ENCODE measurements at regions not wholly inside any gene's neighbourhood (a gene's known extent, or its start where the extent isn't known, plus 50 kb on each side); places are given as distances from the start of the nearest gene placed in this dataset.
"Not testable (repeated sequence)": the region's sequence is repeated elsewhere in the genome, so short reads cannot be mapped to it uniquely, and the experiment has no call there.

DNA sequence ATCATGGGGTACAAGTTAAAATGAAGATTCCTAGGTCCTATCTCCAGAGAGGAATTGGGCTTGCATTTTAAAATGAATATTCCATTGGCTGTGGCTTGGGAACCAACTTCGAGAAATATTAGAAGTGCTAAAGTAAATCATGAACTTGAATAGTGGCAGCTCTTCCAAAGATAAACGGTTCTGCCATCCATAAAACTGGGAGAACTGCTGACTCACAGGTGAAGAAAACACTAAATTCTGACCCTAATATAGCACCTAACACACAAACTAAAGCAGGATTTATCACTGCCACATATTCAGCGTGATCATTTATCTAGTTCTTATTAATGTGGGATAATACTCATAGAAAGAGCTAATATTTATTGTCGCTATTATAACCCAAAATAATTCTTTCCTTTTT, 508.1 kb upstream of the ID4 start:
- no peak for DNase-seq

DNA sequence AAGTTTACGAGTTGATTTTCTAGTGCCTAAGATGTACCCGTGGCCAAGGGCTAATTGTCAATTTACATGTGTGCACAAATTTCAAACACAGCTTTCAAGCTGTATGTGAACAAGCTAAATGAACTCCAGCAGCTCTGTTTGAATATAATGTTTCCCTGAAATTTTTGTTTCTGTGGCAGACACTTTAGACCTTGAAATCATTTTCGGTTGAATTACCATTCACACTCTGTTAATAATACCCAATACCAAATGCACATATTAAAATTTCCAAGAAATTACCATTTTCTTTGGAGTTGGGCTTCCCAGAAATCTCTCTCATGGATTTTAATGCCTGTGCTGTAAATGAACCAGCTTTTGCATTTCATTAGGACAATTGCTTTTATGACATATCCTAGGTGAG, 506.1 kb upstream of the ID4 start:
- no peak for DNase-seq

DNA sequence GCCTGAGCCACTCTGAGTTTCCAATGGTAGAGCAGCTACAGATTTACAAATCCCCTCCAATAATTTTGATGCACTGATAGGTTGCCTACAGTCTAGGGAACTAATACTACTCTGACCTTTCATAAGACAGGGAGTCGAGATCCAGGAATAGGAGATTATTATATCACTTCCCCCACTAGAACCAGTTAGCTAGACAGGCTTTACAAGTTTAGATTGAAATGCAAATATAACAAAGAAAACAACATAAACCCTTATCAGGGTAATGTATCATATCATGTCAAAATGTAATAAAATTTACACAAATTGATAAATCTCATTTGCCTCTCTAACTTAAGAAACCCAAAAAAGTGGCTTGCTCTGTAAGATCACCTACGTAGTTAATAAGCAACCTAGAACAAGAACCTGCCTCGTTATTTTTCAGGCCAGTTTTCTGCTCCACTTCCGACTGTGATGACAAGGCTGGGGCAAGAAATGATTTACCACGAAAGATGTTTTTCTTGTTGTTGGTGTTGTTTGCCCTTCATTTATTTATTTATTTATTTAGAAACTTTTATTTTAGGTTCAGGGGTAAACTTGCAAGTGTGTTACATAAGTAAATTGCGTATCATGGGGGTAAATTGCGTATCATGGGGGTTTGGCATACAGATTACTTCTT, 504.2 kb upstream of the ID4 start:
- no peak for DNase-seq

DNA sequence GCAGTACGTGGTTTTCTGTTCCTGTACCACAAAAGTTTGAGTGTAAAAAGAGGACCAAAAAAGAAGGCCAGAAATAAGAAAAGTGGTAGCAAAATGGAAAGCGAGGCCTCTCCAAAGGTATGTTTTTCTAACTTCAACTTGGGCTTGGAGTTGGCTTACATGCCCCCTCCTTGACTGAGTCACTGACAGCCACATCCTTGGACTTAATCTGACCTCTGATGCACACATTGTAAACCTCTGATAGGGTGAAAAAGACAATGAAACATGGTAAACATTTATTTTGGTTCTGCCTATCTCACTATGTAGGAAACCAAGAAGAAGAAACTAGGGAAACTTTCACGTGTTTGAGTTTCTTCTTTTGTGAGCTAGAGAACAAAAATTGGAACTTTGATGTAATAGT, 503.2 kb upstream of the ID4 start:
- DNase-seq = no peak

DNA sequence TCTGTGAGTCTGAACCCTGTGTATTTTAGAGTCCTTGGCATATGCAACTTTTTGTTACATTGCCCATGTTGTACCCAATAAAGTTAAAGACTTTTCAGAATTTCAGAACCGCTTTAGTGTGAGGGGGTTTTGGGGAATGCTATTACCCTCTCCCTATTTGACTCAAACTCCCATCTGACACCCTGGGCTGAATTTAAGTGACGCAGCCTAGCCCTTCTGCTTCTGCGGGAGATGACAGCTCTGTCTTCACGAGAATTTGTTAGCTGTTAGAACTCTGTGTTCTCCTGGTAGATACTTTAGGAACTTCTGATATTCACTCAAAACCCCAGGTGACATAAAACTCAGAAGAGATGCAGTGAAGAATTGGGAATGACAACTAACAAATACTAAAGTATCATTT, 500.6 kb upstream of the ID4 start:
- DNase-seq = no peak

DNA sequence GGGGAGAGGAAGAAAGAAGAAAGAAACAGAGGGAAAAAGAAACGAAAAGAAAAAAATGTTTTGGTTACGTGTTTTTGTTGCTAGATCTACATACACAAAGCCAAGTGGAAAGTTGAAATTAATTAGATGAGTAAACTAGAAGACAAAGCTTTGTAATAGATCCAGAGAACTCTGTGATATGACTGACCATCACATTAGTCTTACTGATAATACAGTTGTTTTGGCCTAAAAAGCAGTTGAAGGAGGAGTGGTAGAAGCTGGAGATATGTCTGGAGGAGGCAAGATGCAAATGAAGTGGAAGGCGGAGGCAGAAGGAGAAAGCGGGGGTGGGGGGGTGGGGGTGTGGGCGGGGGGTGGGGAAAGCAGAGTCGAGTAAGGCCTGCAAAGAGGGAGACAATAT, 500.1 kb upstream of the ID4 start:
- no peak for DNase-seq

DNA sequence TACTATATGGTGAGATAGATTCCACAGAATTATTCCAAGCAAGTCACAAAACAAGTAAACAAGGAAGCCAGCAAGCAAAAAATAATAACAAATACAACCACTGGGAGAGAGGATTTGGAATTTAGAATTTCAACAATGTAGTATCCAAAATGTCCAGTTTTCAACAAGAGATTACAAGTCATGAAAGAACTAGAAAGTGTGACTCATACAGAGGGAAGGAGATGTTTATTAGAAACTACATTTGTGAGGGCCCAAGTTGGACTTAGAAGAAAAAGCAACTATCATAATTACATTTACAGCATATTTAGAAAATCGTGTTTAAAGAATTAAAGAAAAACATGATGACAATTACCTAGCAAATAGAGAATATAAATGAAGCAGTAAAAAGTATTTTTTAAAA, 494.6 kb upstream of the ID4 start:
- DNase-seq = no peak

DNA sequence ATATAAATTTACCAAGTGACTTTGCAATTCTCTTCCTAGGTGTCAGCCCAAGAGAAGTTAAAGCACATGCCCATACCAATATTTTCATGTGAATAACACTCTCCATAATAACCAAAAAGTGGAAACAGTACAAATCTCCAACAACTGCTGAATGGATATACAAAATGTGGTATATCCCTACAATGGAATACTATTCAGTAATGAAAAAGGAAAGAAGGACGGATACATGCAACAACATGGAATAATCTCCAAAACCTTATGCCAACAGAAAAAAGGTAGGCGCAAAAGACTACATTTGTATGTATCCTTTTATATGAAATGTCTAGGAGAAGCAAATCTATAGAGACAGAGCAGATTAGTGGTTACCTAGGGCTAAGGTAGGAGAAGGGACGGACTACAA, 487.7 kb upstream of the ID4 start:
- DNase-seq = no peak

DNA sequence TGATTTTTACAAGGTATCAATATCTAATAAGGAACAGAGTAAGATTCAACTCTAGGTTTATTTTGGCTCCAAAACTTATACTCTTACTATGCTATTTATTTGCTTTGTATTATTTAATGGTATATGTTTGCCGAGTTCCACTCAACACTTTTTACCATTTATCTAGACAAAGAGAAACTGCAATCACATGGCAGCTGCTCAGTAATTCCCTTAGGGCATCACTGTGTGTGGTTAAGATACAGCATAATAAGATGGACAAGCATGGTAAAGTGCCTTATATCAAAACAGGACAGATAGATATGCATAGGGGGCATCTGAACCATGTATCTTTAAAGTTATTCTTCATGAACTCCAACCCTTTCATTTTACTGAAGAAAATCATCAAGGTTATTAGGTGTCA, 483.0 kb upstream of the ID4 start:
- no peak for DNase-seq

DNA sequence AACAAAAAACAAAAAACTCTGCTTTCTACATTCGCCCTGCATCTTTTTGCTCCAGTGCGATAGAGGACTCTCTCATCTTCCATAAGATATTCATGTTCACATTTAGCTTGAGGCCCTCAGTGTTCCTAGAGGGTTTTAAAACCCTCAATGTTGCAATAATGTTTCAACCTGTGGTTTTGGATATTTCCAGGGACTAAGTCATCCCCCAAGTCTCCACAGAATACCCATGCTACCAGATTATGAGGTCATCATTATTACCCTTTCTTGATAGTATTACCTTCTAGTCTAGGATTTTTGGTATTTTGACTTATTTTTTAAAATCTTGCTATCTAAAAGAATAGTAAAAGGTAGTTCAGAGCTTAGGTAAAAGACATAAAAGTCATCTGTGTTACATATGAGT, 480.5 kb upstream of the ID4 start:
- DNase-seq = no peak

DNA sequence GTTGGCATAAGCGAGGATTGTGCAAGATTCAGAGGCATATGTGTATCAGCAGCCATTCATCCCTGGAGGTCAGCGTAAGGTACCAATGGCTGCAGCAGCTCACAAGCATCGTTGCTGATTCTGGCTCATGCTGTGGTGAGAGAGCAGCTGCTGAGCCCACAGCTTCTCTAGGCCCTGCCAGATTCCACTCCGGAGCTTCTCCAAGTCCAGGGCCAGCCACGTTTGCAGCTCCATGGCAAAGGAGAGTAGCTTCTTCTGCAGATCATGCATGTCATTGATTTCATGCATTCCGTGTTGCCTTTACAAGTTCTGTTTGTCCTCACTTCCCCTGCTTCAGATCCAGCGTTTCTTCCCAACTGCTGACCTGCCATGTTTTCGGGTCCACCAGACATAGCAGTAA, 474.8 kb upstream of the ID4 start:
- peak; percentile 32 for DNase-seq

DNA sequence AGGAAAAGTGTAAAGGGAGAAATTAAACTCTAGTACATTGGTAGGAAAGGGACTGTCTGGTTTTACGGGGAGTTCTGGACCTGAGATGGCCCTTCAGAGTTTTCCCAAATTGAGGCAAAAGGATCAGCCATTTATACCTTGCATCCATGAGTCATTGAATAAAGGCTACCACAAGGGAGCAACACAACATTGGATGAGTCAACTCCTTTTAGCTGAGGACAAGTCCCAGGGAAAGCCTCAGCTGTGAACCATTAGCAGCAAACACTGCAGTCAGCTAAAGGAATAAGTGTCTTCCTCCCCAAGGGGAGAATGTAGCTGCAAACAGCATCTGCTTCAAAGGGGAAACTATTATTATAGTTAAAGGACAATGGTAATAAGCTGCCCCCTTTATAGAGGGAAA, 468.7 kb upstream of the ID4 start:
- no peak for DNase-seq

DNA sequence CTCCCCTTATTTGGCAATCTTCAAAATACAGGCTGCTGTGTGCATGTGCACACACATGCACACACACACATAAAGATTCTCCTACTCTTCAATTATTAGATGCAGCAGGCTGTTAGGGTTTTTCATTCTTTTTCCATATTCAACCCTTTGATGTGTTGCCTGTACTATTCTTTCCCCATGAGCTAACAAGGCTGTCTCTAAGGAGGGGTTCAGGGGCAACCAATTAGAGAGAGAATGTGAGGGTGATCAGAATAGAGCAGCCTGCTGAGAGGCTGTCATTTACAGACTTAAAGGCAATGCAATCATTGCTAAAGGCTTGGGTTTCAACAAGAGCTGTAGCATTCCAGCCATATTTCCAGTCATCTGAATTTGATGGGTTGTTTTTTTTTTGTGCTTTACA, 467.4 kb upstream of the ID4 start:
- no peak for DNase-seq

DNA sequence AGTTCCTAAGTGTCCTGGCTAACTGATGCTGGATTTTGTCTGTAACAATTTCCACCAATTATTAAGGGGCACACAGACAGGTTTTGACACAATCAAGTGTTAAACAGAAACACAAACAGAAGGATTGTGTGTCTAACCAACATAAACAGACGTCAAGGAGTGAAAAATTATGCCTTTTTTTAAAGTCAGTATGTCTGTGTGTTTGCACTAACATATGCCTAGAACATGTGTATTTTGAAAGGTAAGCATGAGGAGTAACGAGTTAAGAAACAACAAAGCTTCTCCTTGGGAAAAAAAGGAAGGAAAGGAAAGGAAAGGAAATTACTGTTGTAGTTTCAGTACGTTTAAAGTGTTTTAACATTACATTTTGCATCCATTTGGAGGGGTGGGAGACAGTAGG, 466.3 kb upstream of the ID4 start:
- DNase-seq = no peak

DNA sequence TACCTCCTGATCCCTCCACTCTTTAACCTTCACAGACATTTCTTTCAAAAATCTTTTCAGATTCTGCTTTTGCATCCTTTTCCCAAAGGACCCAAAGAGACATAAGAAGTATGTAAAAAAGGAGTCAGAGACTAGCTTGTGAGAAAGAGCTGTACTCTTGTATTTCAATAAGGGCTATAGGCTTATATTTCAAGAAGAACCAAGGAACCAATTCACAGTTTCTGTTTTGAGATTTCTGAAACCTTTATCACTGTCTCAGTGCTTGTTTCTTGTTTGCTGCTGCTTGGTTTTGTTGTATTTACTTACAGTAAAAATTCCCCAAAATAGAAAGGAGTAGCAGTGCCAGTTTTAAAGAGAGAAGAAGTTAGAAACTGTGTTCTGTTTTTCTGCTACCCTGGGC, 461.6 kb upstream of the ID4 start:
- no peak for DNase-seq

DNA sequence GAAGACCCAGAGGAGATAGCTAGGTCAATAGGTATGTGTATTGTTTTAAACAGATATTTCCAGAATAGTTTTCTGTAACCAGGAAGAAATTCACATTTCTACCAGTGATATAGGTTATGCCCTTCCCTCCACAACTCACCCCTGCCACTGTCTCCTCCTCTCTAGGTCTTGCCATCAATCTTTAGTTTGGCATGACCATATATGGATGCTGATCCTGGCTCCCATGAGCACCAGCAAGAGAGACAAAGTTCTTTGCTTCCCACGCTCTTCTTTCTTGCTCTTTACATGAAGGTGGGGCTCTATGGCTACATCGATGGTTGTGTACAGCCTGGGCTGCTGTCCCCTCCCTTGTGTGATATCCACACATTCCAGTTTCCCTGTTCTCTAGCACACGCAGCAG, 459.4 kb upstream of the ID4 start:
- DNase-seq = no peak

DNA sequence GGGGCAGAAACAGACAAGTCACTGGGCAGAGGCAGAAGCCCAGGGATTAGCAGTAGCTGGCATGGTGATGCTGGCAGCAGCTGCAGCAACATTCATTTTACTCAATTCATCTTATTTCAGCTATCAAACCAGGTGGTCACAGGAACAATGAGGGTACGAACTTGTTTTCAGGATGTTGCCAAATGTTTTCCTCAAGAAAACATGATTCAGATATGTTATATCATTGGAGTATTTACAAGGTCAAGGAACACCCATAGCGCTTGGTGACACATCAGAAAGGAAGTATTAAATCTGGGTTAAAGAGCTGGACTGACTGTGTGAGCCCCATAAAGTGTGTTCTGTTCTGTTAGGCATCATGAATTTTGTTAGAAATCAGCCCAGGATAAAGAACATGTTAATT, 456.9 kb upstream of the ID4 start:
- peak; percentile 74 for DNase-seq

DNA sequence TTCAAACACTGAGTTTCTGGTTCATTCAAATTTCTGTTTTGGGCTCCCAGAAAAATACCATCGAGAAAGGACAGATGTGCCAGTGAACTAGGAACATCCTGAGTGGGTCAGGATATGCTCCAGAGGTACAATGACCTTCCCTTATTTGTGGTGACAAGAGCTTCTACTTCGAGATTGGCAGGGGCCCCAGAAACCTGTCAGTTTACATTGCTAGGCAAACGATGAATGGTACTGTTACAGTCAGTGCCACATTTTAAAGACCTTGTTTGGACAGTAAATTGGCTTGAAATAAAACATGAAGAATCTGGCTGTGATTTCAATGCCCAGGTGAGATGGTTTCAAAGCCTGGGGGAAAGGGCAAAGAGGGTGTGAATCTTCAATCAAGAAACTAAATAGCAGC, 454.5 kb upstream of the ID4 start:
- DNase-seq = no peak

DNA sequence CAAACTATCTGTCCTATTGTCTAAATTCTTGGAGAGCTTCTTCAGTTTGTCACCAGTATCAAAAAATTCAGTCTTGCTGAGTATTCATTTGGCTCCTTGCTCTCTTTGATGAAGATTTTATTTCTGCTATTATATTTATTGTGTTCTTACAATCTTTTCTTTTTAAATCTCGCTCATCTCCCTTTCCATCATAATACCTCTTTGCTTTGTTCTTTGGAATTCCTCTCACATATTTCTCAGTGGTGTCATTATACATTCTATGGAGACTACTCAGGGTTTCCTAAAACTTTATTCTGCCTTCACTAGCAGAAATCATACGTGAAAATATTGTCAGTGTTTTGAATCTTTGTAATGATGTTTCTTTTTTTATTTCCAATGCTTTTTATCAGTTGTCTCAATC, 445.2 kb upstream of the ID4 start:
- DNase-seq = no peak

DNA sequence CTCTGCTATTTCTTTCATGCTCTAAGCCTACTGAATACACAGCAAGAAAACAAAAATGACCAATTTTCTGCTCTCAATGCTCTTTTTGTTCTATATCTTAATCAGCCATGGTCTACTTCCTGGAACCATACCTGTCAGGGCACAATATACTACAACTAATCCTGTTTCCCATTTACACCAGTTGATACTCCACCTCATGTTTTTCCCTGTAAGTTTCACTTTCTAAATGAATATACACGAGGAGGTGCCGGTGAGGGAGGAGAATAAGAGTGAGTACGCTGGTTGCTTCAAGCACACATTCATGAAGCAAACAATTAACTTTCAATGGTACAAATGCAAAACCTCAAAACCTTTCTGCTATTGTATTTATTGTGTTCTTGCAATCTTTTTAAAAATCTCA, 443.1 kb upstream of the ID4 start:
- no peak for DNase-seq

DNA sequence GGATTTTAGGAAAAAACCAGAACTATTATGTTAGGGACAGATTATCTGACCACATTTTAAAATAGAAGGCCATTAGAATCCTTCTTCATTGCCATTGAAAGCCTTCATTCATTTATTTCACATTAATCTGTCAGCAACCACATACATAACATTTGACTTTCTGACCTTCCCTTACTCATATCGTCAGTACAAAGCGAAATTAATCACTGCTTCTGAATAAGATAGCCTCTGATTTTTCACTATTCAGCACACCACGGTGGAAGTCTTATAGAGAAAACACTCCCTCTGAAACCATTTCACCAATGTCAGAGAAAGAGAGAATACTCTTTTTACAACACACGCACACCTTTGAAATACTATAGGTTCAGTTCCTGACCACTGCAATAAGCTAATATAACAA, 442.5 kb upstream of the ID4 start:
- DNase-seq = no peak

DNA sequence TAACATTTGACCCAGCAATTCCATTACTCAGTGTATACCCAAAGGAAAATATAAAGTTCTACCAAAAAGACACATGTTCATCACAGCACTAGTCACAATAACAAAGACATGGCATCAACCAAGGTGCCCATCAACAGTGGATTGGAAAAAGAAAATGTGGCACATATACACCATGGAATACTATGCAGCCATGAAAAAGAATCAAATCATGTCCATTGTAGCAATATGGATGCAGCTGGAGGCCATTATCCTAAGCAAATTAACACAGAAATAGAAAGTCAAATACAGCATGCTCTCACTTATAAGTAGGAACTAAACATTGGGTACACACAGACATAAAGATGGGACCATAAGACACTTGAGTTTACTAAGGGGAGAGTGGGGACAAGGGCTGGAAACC, 441.9 kb upstream of the ID4 start:
- DNase-seq = no peak

DNA sequence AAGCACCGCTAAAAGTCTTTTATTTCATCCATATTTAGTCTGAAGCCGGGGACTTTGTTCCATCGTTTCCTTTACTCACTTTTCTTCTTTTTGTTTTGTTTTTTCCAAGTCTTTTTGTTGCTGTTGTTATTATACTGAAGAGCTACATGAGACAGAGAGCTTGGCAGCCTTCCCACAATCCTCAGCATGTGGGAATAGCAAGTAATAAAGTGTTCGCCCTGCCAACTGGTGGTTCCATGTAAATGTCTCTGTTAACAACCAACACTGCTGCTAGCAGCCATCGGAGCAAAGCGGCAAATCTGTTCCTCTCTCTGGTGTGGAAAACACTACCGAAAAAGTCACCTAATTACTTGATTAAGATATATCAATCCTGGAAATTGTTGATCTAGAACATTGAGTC, 437.8 kb upstream of the ID4 start:
- peak; percentile 31 for DNase-seq

DNA sequence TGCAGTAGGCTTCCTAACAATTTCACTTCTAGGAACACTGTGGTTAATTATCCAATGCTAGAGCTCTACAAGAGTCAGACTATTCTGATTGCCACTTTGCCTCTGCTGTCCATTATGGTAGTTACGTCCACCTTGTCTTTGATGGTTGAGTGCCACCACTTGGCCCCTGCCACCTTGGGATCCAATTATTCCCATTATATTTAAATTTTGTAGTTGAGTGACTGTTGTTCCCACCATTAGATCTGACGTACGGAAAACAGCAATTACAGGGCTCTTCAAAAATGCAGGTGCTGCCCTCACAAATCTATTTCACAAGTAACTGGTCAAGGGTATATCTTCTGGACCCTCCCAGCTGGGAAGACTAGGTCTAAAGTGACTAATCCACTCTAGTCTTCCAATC, 432.3 kb upstream of the ID4 start:
- not testable (repeated sequence) for DNase-seq

DNA sequence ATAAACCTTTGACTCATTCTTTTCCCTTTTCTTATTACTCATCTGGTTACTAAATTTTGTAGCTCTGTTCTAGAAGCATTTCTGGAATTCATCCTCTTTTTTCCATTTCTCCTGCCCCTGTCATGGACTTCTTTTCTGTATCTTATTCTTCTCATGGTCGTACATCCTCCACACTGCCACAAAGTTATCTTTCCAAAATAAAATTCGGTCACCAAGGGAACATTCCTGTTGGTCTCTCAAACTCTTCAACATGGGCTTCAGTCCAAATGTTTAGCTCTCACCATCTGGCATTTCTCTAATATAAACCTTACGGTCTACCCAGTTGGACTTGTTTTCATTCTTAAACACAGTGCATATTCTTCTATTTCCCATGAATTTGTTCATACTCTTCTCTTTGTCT, 428.8 kb upstream of the ID4 start:
- DNase-seq = peak; percentile 59
